ENCODE measurements at regions not wholly inside any gene's neighbourhood (a gene's known extent, or its start where the extent isn't known, plus 50 kb on each side); places are given as distances from the start of the nearest gene placed in this dataset.
"Not testable (repeated sequence)": the region's sequence is repeated elsewhere in the genome, so short reads cannot be mapped to it uniquely, and the experiment has no call there.

DNA sequence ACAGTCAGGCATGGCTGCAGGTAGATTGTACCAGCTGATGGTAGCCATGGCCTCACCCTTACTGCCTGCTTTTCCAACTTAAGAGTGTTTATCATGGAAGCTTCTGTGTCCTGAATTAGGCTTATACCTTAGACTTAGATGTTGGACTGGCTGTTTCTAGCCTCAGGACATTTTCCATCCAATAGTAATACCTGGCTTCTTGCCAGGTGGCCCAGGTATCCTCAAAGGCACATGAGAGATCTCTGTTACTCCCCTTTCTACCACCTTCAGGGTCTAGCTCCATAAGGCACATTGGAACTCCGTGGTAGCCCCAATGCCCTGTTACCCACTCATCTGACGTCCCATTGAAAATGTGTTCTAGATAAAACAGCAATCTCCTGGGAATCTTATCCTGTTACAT lies 407.5 kb downstream of the SPRY2 start:
- no peak overlapping the region for H3K4me2 ChIP-seq (ENCODE audit: insufficient read depth, low read length)
- H3K79me2 ChIP-seq (ENCODE audit: insufficient read depth, low read length): no peaks in the 10 kb centered on the region
- no peak overlapping the region for H3K4me3 ChIP-seq (ENCODE audit: insufficient read depth, low read length)
- no peaks in the 10 kb centered on the region for H4K20me1 ChIP-seq (ENCODE audit: insufficient read depth, low read length)
- TF ChIP-seq, protein P1, sequence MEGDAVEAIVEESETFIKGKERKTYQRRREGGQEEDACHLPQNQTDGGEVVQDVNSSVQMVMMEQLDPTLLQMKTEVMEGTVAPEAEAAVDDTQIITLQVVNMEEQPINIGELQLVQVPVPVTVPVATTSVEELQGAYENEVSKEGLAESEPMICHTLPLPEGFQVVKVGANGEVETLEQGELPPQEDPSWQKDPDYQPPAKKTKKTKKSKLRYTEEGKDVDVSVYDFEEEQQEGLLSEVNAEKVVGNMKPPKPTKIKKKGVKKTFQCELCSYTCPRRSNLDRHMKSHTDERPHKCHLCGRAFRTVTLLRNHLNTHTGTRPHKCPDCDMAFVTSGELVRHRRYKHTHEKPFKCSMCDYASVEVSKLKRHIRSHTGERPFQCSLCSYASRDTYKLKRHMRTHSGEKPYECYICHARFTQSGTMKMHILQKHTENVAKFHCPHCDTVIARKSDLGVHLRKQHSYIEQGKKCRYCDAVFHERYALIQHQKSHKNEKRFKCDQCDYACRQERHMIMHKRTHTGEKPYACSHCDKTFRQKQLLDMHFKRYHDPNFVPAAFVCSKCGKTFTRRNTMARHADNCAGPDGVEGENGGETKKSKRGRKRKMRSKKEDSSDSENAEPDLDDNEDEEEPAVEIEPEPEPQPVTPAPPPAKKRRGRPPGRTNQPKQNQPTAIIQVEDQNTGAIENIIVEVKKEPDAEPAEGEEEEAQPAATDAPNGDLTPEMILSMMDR (IDR thresholded peaks at IDR 0.05; ENCODE audit: extremely low read depth, low read depth, low read length): no peak
- DNase-seq (ENCODE audit: insufficient read length, low spot score, missing footprints): no peak
- no peaks in the 10 kb centered on the region for H3K36me3 ChIP-seq (ENCODE audit: insufficient read depth, low read length)
- H3K4me1 ChIP-seq (ENCODE audit: insufficient read depth, low read length): peaks cover 36% of the 10 kb centered on the region
- H3K27ac ChIP-seq (ENCODE audit: low read depth, low read length): no peak overlapping the region
- H3K9me3 ChIP-seq (ENCODE audit: low read depth, low read length): no peaks in the 10 kb centered on the region
- H2AFZ ChIP-seq (ENCODE audit: low read length): no peak overlapping the region
- no peaks in the 10 kb centered on the region for H3K27me3 ChIP-seq (ENCODE audit: insufficient read depth, low read length)

DNA sequence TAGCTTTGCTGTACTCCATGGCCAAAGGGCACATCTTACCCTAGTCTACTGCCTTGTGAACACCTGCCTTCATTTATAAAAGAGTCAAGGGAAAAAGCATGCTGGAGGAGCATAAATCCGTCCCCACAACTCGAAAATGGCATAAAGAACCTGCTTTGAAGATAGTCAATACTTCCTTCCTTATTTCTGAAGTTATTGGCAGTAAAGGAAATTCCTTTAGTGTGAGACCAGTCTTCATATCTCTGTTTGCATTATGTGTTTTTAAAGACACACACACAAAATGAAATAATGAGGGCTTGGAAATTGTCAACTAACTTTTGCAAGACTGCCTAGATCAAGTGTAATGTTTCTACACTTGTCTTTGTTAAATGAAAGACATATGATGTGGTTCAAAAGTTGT lies 408.4 kb downstream of the SPRY2 start:
- TF ChIP-seq, protein P1 (IDR thresholded peaks at IDR 0.05; ENCODE audit: extremely low read depth, low read depth, low read length): no peak
- Histone ChIP-seq H3K9me3 (ENCODE audit: low read depth, low read length) (no peaks in the 10 kb centered on the region), H2AFZ (ENCODE audit: low read length) (no peak overlapping the region), H3K36me3 (ENCODE audit: insufficient read depth, low read length) (no peaks in the 10 kb centered on the region), H3K4me1 (ENCODE audit: insufficient read depth, low read length) (peaks cover 33% of the 10 kb centered on the region), H3K4me3 (ENCODE audit: insufficient read depth, low read length) (no peak overlapping the region), H4K20me1 (ENCODE audit: insufficient read depth, low read length) (no peaks in the 10 kb centered on the region), H3K4me2 (ENCODE audit: insufficient read depth, low read length) (no peak overlapping the region), H3K27ac (ENCODE audit: low read depth, low read length) (no peak overlapping the region), H3K79me2 (ENCODE audit: insufficient read depth, low read length) (no peaks in the 10 kb centered on the region), H3K27me3 (ENCODE audit: insufficient read depth, low read length) (no peaks in the 10 kb centered on the region)
- DNase-seq (ENCODE audit: insufficient read length, low spot score, missing footprints): peak; percentile 3

DNA sequence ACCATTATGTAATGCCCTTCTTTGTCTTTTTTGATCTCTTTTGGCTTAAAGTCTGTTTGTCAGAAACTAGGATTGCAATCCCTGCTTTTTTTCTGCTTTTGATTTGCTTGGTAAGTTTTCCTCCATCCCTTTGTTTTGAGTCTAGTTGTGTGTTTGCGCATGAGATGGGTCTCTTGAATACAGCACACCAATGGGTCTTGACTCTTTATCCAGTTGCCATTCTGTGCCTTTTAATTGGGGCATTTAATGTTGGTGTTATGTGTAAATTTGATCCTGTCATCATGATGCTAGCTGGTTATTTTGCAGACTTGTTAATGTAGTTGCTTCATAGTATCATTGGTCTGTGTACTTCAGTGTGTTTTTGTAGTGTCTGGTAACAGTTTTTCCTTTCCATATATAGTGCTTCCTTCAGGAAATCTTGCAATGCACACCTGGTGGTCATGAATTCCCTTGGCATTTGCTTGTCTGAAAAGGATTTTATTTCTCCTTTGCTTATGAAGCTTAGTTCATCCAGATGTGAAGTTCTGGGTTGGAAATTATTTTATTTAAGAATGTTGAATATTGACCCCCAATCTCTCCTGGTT lies 416.9 kb downstream of the SPRY2 start:
- H3K36me3 ChIP-seq (ENCODE audit: insufficient read depth, low read length); H3K27ac ChIP-seq (ENCODE audit: low read depth, low read length); H2AFZ ChIP-seq (ENCODE audit: low read length); H4K20me1 ChIP-seq (ENCODE audit: insufficient read depth, low read length); H3K9me3 ChIP-seq (ENCODE audit: low read depth, low read length); H3K79me2 ChIP-seq (ENCODE audit: insufficient read depth, low read length); H3K4me2 ChIP-seq (ENCODE audit: insufficient read depth, low read length); DNase-seq (ENCODE audit: insufficient read length, low spot score, missing footprints); H3K4me1 ChIP-seq (ENCODE audit: insufficient read depth, low read length); H3K27me3 ChIP-seq (ENCODE audit: insufficient read depth, low read length); H3K4me3 ChIP-seq (ENCODE audit: insufficient read depth, low read length): not testable (repeated sequence)

DNA sequence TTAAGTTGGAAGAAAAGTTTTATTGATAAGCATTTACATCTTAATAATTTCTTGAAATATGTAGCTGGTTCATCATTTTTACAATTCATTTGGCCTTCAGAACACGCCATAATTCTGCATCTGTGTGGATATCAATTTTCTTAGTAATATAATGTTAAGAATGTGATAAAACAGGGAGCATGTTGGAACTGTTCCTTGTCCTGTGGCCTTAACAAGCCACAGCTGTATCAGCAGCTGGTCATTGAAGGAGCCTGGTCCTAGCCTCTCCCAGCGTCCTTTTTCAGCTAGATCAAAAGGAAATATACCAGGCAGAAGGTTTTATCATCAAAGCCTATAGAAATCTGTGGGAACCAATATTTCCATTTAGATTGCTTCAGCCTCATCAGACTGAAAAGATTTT lies 421.8 kb downstream of the SPRY2 start:
- TF ChIP-seq, protein P1 (IDR thresholded peaks at IDR 0.05; ENCODE audit: extremely low read depth, low read depth, low read length): no peak
- no peak overlapping the region for H3K4me3 ChIP-seq (ENCODE audit: insufficient read depth, low read length)
- H3K36me3 ChIP-seq (ENCODE audit: insufficient read depth, low read length): no peaks in the 10 kb centered on the region
- H3K79me2 ChIP-seq (ENCODE audit: insufficient read depth, low read length): no peaks in the 10 kb centered on the region
- H3K27ac ChIP-seq (ENCODE audit: low read depth, low read length): no peak overlapping the region
- H2AFZ ChIP-seq (ENCODE audit: low read length): no peak overlapping the region
- H3K4me1 ChIP-seq (ENCODE audit: insufficient read depth, low read length): no peaks in the 10 kb centered on the region
- no peaks in the 10 kb centered on the region for H3K9me3 ChIP-seq (ENCODE audit: low read depth, low read length)
- no peaks in the 10 kb centered on the region for H4K20me1 ChIP-seq (ENCODE audit: insufficient read depth, low read length)
- no peaks in the 10 kb centered on the region for H3K27me3 ChIP-seq (ENCODE audit: insufficient read depth, low read length)
- H3K4me2 ChIP-seq (ENCODE audit: insufficient read depth, low read length): no peak overlapping the region
- DNase-seq (ENCODE audit: insufficient read length, low spot score, missing footprints): no peak
